ENCODE measurements at regions not wholly inside any gene's neighbourhood (a gene's known extent, or its start where the extent isn't known, plus 50 kb on each side); places are given as distances from the start of the nearest gene placed in this dataset.
A peak's percentile ranks its signal among the peaks of the same experiment; 100 is the strongest.

- CTCF ChIA-PET, result interaction anchor here (0.9 to 2.3 kb wide), 4 partner anchors 14 to 189 kb away, joined by 3 to 10 read pairs (median 6); no protein-coding TSS in a partner anchor
- WGBS (ENCODE audit: missing lambda C conversion rate), result 83% methylated on average over 31 of the region's 31 CpGs
- DNase-seq (ENCODE audit: low read depth in 1 of 2, low spot score in 1 of 2) (no peak), FAIRE-seq (no peak), ATAC-seq (no peak)
- Histone ChIP-seq H3K4me1 (peaks cover 36% of the 10 kb centered on the region), H3K4me2 (no peak overlapping the region), H3K27ac (peak overlapping the region in 1 of 2 experiments; percentile 16; a peak in 1 of 6 replicates), H3K4me3 (no peak overlapping the region), H3K9me3 (no peaks in the 10 kb centered on the region; the same call in 2 of the 3 replicates)
- TF ChIP-seq BHLHE40 (IDR thresholded peaks at IDR 0.05; ENCODE audit: low read depth, low read length) (no peak), JUNB (IDR thresholded peaks at IDR 0.05) (no peak), CBX2 (IDR thresholded peaks at IDR 0.05; ENCODE audit: borderline replicate concordance, low read depth) (no peak), RNF2 (IDR thresholded peaks at IDR 0.05; ENCODE audit: borderline replicate concordance, low read depth) (no peak), MAZ (IDR thresholded peaks at IDR 0.05; ENCODE audit: borderline replicate concordance, low read depth, low read length) (no peak), FOXS1 (CRISPR knock-in tag; IDR thresholded peaks at IDR 0.05) (no peak), PBX3 (IDR thresholded peaks at IDR 0.05) (no peak), ZNF302 (CRISPR knock-in tag; IDR thresholded peaks at IDR 0.05) (no peak), EHF (CRISPR knock-in tag; IDR thresholded peaks at IDR 0.05) (no peak), SMC3 (IDR thresholded peaks at IDR 0.05) (no peak), HES2 (IDR thresholded peaks at IDR 0.05) (no peak), CEBPB (IDR thresholded peaks at IDR 0.05) (no peak), CBX8 (IDR thresholded peaks at IDR 0.05) (no peak), CHD4 (IDR thresholded peaks at IDR 0.05; ENCODE audit: borderline replicate concordance) (no peak), NPAS2 (CRISPR knock-in tag; IDR thresholded peaks at IDR 0.05; ENCODE audit: borderline replicate concordance) (no peak), PHF8 (IDR thresholded peaks at IDR 0.05; ENCODE audit: borderline replicate concordance, low read depth) (no peak), NR3C1 (IDR thresholded peaks at IDR 0.05) (no peak), ZC3H11A (IDR thresholded peaks at IDR 0.05) (no peak), ZFP36 (IDR thresholded peaks at IDR 0.05; ENCODE audit: borderline replicate concordance, partially characterized antibody) (no peak), ESRRA (IDR thresholded peaks at IDR 0.05; ENCODE audit: borderline replicate concordance, low read length) (no peak)
- POLR2A ChIA-PET, result no interaction called here
Observed at GRCh38 chr17:79518585-79519523, 92.0 kb downstream of the RBFOX3 start.

GRCh38 chr17:79517827-79518584 is 92.8 kb downstream of the RBFOX3 start:
- ATAC-seq, result no peak

More at GRCh38 chr17:79517827-79518584, 92.8 kb downstream of the RBFOX3 start:
- no peak overlapping the region for H3K4me3 ChIP-seq
- CTCF ChIA-PET, result interaction anchor here (0.6 to 2.3 kb wide), 8 partner anchors 8 to 190 kb away, joined by 3 to 10 read pairs (median 3); partner anchors contain the start of gene RBFOX3
- 77% methylated on average over 24 of the region's 24 CpGs for WGBS (ENCODE audit: missing lambda C conversion rate)
- H3K4me2 ChIP-seq, result no peak overlapping the region
- FAIRE-seq, result no peak
- POLR2A ChIA-PET, result no interaction called here
- 0 out of 6 replicates have a peak overlapping the region, but pooled peaks of 1 of the 2 experiments have one; percentile 14 for H3K27ac ChIP-seq
- H3K9me3 ChIP-seq, result peaks cover 8% of the 10 kb centered on the region
- TF ChIP-seq EHMT2 (IDR thresholded peaks at IDR 0.05; ENCODE audit: low read depth), result no peak
- TF ChIP-seq TFCP2L1 (CRISPR knock-in tag; IDR thresholded peaks at IDR 0.05), result no peak
- TF ChIP-seq GATA3 (IDR thresholded peaks at IDR 0.05; ENCODE audit: borderline replicate concordance), result no peak
- TF ChIP-seq MYC (IDR thresholded peaks at IDR 0.05; ENCODE audit: borderline replicate concordance, low read length), result no peak
- TF ChIP-seq CTCF (IDR thresholded peaks at IDR 0.05), result no peak
- no peak for TF ChIP-seq CEBPB (IDR thresholded peaks at IDR 0.05)
- no peak for TF ChIP-seq CHD2 (IDR thresholded peaks at IDR 0.05; ENCODE audit: low read length, partially characterized antibody)
- TF ChIP-seq USF2 (IDR thresholded peaks at IDR 0.05), result no peak
- TF ChIP-seq RAD21 (conservative IDR thresholded peaks at IDR 0.05 in 1 of 2, IDR thresholded peaks at IDR 0.05 in 1 of 2), result no peak
- TF ChIP-seq ESRRA (IDR thresholded peaks at IDR 0.05; ENCODE audit: borderline replicate concordance, low read length), result no peak
- TF ChIP-seq E2F6 (IDR thresholded peaks at IDR 0.05; ENCODE audit: borderline replicate concordance, low read depth), result no peak
- no peak for TF ChIP-seq ATOH8 (CRISPR knock-in tag; IDR thresholded peaks at IDR 0.05; ENCODE audit: low read depth)
- DNase-seq (ENCODE audit: low read depth in 1 of 2, low spot score in 1 of 2), result no peak
- peaks cover 32% of the 10 kb centered on the region for H3K4me1 ChIP-seq

Data from A549 (cell line).